SK-N-SH (cell line): ENCODE measurements at regions not wholly inside any gene's neighbourhood (a gene's known extent, or its start where the extent isn't known, plus 50 kb on each side); places are given as distances from the start of the nearest gene placed in this dataset.

Source experiments
- CTCF ChIA-PET: fragments of 300-600, 350-600 bp; formaldehyde crosslinking; extraction: SDS; loops from one replicate; lab custom pipeline; 2021; lab: Yijun Ruan, JAX
- POLR2A ChIA-PET: fragments of 350-600 bp; sonication (Branson Sonifier 250); formaldehyde crosslinking; extraction: SDS; loops from one replicate; lab custom pipeline; 2020; ENCODE audit warnings: antibody characterized with exemption, inconsistent platforms; lab: Yijun Ruan, JAX
- DNase-seq: peaks from one replicate; pipeline ENCODE4 v3.0.0; 2012
- H2AFZ ChIP-seq: fragments of 200-600 bp; sonication (generic); 2 replicates; pipeline ENCODE4 v1.8.1; 2016; ENCODE audit warnings: antibody characterized with exemption, mild to moderate bottlenecking, low read depth
- H3F3A ChIP-seq: fragments of 200-600 bp; sonication (generic); replicated peaks from 2 replicates; pipeline ENCODE3; 2016; ENCODE audit warnings: antibody characterized with exemption, mild to moderate bottlenecking; ENCODE audit not compliant: insufficient read depth
- H3K27ac ChIP-seq, 2 experiments: fragments of 200-500 bp in 1 of 2; fragments of 200-600 bp in 1 of 2; sonication (Bioruptor generic) in 1 of 2; sonication (generic), shearing (Covaris generic) in 1 of 2; 2 replicates each; pipeline versions ENCODE4 v1.5.1 to v1.6.1; 2014 to 2016; ENCODE audit warnings: low read depth in 2 of 2, inconsistent platforms in 1 of 2, low read length in 1 of 2, mild to moderate bottlenecking in 1 of 2, mixed read lengths in 1 of 2
- H3K27me3 ChIP-seq: fragments of 200-600 bp; sonication (generic), shearing (Covaris generic); 2 replicates; pipeline ENCODE4 v1.6.1; 2016; ENCODE audit warnings: mixed run types; ENCODE audit not compliant: insufficient read depth
- H3K36me3 ChIP-seq, 2 experiments: fragments of 200-500 bp in 1 of 2; fragments of 200-600 bp in 1 of 2; sonication (Bioruptor generic) in 1 of 2; sonication (generic) in 1 of 2; replicated peaks in 1 of 2; 2 replicates each; pipeline versions ENCODE3 to v1.5.1; 2014 to 2016; ENCODE audit warnings: low read length in 1 of 2, mild to moderate bottlenecking in 1 of 2; ENCODE audit not compliant: insufficient read depth in 2 of 2, control insufficient read depth in 1 of 2
- H3K4me1 ChIP-seq, 2 experiments: fragments of 200-500 bp in 1 of 2; fragments of 200-600 bp in 1 of 2; sonication (Bioruptor generic) in 1 of 2; sonication (generic), shearing (Covaris generic) in 1 of 2; 2 replicates each; pipeline versions ENCODE4 v1.5.1 to v1.6.1; 2014 to 2016; ENCODE audit warnings: low read depth in 1 of 2, low read length in 1 of 2, mixed run types in 1 of 2; ENCODE audit not compliant: insufficient read depth in 2 of 2, control insufficient read depth in 1 of 2
- H3K4me2 ChIP-seq: fragments of 200-600 bp; sonication (generic), shearing (Covaris generic); 2 replicates; pipeline ENCODE4 v1.6.1; 2017; ENCODE audit warnings: mixed run types
- H3K4me3 ChIP-seq, 2 experiments: fragments of 200-500 bp in 1 of 2; fragments of 200-600 bp in 1 of 2; sonication (Bioruptor generic) in 1 of 2; sonication (generic), shearing (Covaris generic) in 1 of 2; 2 replicates each; pipeline versions ENCODE4 v1.5.1 to v1.8.1; 2014 to 2016; ENCODE audit warnings: low read depth in 2 of 2, inconsistent platforms in 1 of 2, low read length in 1 of 2, mild to moderate bottlenecking in 1 of 2, mixed read lengths in 1 of 2, moderate library complexity in 1 of 2
- H3K79me2 ChIP-seq: fragments of 200-600 bp; sonication (generic); 2 replicates; pipeline ENCODE4 v1.8.1; 2017; ENCODE audit warnings: mild to moderate bottlenecking; ENCODE audit not compliant: insufficient read depth
- H3K9ac ChIP-seq: fragments of 200-600 bp; sonication (generic); 2 replicates; pipeline ENCODE4 v1.6.1; 2017; ENCODE audit warnings: mixed run types
- H3K9me2 ChIP-seq: fragments of 200-600 bp; sonication (generic); 2 replicates; pipeline ENCODE4 v1.6.1; 2017; ENCODE audit warnings: mixed run types
- H3K9me3 ChIP-seq: fragments of 200-600 bp; sonication (generic); 2 replicates; pipeline ENCODE4 v1.6.1; 2017; ENCODE audit warnings: mixed run types, mild to moderate bottlenecking, moderate library complexity
- H4K20me1 ChIP-seq: fragments of 200-600 bp; sonication (generic); 2 replicates; pipeline ENCODE4 v1.6.1; 2017; ENCODE audit warnings: mild to moderate bottlenecking, mixed run types; ENCODE audit not compliant: insufficient read depth
- CHD2 ChIP-seq: fragments of 150-350 bp; IDR thresholded peaks from 2 replicates; pipeline ENCODE4 v1.6.1; 2018; ENCODE audit warnings: low read length; ENCODE audit not compliant: partially characterized antibody
- CTCF ChIP-seq: fragments of 200-600 bp; sonication (generic); IDR thresholded peaks from 2 replicates; pipeline ENCODE4 v1.6.1; 2017; ENCODE audit warnings: antibody characterized with exemption, mild to moderate bottlenecking, moderate library complexity
- ELF1 ChIP-seq: IDR thresholded peaks from 2 replicates; pipeline ENCODE4 v1.4.0; 2012
- EZH2phosphoT487 ChIP-seq: fragments of 200-600 bp; sonication (generic); IDR thresholded peaks from 2 replicates; pipeline ENCODE4 v1.6.1; 2017; ENCODE audit warnings: low read depth, mixed run types, mild to moderate bottlenecking, antibody characterized with exemption, moderate library complexity, borderline replicate concordance
- FOSL2 ChIP-seq: IDR thresholded peaks from 2 replicates; pipeline ENCODE4 v1.4.0; 2012; ENCODE audit warnings: low read depth, mild to moderate bottlenecking, moderate library complexity, borderline replicate concordance
- FOXJ3 ChIP-seq: sonication (generic); formaldehyde crosslinking; IDR thresholded peaks from 2 replicates; pipeline ENCODE4 v1.5.1; 2020; ENCODE audit warnings: mild to moderate bottlenecking, missing genetic modification reagents
- GATA2 ChIP-seq: sonication (generic); formaldehyde crosslinking; IDR thresholded peaks from 2 replicates; pipeline ENCODE4 v1.5.0; 2020; ENCODE audit warnings: mild to moderate bottlenecking, missing genetic modification reagents
- JUND ChIP-seq: IDR thresholded peaks from 2 replicates; pipeline ENCODE4 v1.4.0; 2012
- MEF2A ChIP-seq: IDR thresholded peaks from 2 replicates; pipeline ENCODE4 v1.4.0; 2012; ENCODE audit warnings: low read depth, borderline replicate concordance
- MXI1 ChIP-seq: IDR thresholded peaks from 2 replicates; pipeline ENCODE4 v1.6.1; 2012; ENCODE audit warnings: mild to moderate bottlenecking, low read depth, low read length, improper control_type of control experiment
- NFIC ChIP-seq: IDR thresholded peaks from 2 replicates; pipeline ENCODE4 v1.4.0; 2012; ENCODE audit warnings: borderline replicate concordance
- NRF1 ChIP-seq: IDR thresholded peaks from 2 replicates; pipeline ENCODE4 v1.6.1; 2012; ENCODE audit warnings: low read depth, mild to moderate bottlenecking, low read length
- POLR2AphosphoS5 ChIP-seq: IDR thresholded peaks from 2 replicates; pipeline ENCODE4 v1.6.1; 2012; ENCODE audit warnings: low read depth, low read length
- RAD21 ChIP-seq: IDR thresholded peaks from 2 replicates; pipeline ENCODE4 v1.6.1; 2012; ENCODE audit warnings: mild to moderate bottlenecking, low read length
- TAF1 ChIP-seq: IDR thresholded peaks from 2 replicates; pipeline ENCODE4 v1.6.1; 2012; ENCODE audit warnings: low read depth, mild to moderate bottlenecking, low read length, moderate library complexity, borderline replicate concordance
- TCF12 ChIP-seq: IDR thresholded peaks from 2 replicates; pipeline ENCODE4 v1.4.0; 2012
- USF2 ChIP-seq: fragments of 150-350 bp; IDR thresholded peaks from 2 replicates; pipeline ENCODE4 v1.6.1; 2017; ENCODE audit warnings: antibody characterized with exemption, low read length, low read depth, borderline replicate concordance
- YY1 ChIP-seq: IDR thresholded peaks from 2 replicates; pipeline ENCODE4 v1.4.0; 2012; ENCODE audit warnings: low read depth, mild to moderate bottlenecking
- ZBTB33 ChIP-seq: IDR thresholded peaks from 2 replicates; pipeline ENCODE4 v1.4.0; 2012; ENCODE audit warnings: low read depth, borderline replicate concordance
- WGBS: methylation state at CpG from one replicate; pipeline ENCODE4 v1.1.6; 2017; ENCODE audit warnings: low lambda C conversion rate; 5-methylcytosine and 5-hydroxymethylcytosine counted together
- TF ChIP-seq, protein P1 (sequence below): IDR thresholded peaks from 2 replicates; pipeline ENCODE4 v1.4.0; 2012; ENCODE audit warnings: low read depth, borderline replicate concordance
- TF ChIP-seq, protein P2 (sequence below): fragments of 150-350 bp; IDR thresholded peaks from 2 replicates; pipeline ENCODE4 v1.6.1; 2016; ENCODE audit warnings: mild to moderate bottlenecking, low read depth, low read length

- Histone ChIP-seq H3K79me2 (no peaks in the 10 kb centered on the region), H4K20me1 (no peaks in the 10 kb centered on the region), H3K4me3 (no peak overlapping the region), H3K27me3 (no peaks in the 10 kb centered on the region), H3K4me2 (no peak overlapping the region), H3F3A (no peaks in the 10 kb centered on the region), H3K9me3 (no peaks in the 10 kb centered on the region), H3K4me1 (peaks cover 0 to 38% of the 10 kb centered on the region in 2 experiments; a peak in 2 of 4 replicates), H3K9ac (no peak overlapping the region), H3K27ac (no peak overlapping the region; a peak in 1 of 4 replicates), H2AFZ (no peak overlapping the region), H3K36me3 (no peaks in the 10 kb centered on the region), H3K9me2 (no peaks in the 10 kb centered on the region)
- 75% methylated on average over 7 of the region's 8 CpGs for WGBS
- CTCF ChIA-PET, result interaction anchor here (0.9 to 1.1 kb wide), 2 partner anchors 19 to 22 kb away, joined by 4 to 5 read pairs; no protein-coding TSS in a partner anchor
- POLR2A ChIA-PET, result no interaction called here
- DNase-seq, result no peak
- TF ChIP-seq NFIC (no peak), FOSL2 (no peak), YY1 (no peak), FOXJ3 (CRISPR knock-in tag) (no peak), POLR2AphosphoS5 (no peak), ELF1 (no peak), JUND (no peak), MEF2A (no peak), TCF12 (no peak), RAD21 (no peak), EZH2phosphoT487 (no peak), TAF1 (no peak), CHD2 (no peak), USF2 (no peak), MXI1 (no peak)
- TF ChIP-seq, protein P1, sequence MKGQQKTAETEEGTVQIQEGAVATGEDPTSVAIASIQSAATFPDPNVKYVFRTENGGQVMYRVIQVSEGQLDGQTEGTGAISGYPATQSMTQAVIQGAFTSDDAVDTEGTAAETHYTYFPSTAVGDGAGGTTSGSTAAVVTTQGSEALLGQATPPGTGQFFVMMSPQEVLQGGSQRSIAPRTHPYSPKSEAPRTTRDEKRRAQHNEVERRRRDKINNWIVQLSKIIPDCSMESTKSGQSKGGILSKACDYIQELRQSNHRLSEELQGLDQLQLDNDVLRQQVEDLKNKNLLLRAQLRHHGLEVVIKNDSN, result no peak
- TF ChIP-seq, all 33 proteins: peak for 0
Measured at GRCh38 chr20:58005581-58006345, 222.7 kb downstream of the ANKRD60 start.

DNA sequence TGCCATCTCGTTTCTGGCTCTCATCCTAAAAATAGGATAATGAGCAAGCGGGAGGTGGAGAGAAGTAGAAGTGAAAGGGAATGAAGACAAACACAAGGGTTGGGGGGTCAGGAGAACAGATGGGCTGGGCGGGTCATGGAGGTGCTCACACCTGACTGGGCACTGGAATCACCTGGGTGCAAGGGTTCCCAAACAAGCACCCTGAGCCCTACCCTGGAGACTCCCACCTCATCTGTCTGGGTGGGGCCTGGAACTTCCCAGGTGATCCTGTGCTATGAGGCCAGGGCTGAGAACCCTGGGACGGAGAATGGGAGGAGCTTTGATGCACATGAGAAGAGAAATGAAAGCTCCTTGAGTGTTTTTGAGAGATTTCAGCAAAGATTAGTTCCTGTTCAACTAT is 223.6 kb downstream of the ANKRD60 start:
- H3K27ac ChIP-seq, result peak overlapping the region in 1 of 2 experiments; percentile 14; a peak in 1 of 4 replicates
- 79% methylated on average over 4 of the region's 4 CpGs for WGBS
- POLR2A ChIA-PET, result no interaction called here
- TF ChIP-seq MEF2A (no peak), FOXJ3 (CRISPR knock-in tag) (no peak), NRF1 (no peak), RAD21 (no peak), CHD2 (no peak), TAF1 (no peak), FOSL2 (no peak), JUND (no peak), ELF1 (no peak), GATA2 (CRISPR knock-in tag) (no peak), CTCF (no peak), ZBTB33 (no peak)
- TF ChIP-seq, protein P2, sequence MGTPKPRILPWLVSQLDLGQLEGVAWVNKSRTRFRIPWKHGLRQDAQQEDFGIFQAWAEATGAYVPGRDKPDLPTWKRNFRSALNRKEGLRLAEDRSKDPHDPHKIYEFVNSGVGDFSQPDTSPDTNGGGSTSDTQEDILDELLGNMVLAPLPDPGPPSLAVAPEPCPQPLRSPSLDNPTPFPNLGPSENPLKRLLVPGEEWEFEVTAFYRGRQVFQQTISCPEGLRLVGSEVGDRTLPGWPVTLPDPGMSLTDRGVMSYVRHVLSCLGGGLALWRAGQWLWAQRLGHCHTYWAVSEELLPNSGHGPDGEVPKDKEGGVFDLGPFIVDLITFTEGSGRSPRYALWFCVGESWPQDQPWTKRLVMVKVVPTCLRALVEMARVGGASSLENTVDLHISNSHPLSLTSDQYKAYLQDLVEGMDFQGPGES, result no peak

More for the DNA sequence above, 223.6 kb downstream of the ANKRD60 start:
- DNase-seq, result no peak
- H3K4me2 ChIP-seq, result no peak overlapping the region
- H3F3A ChIP-seq, result no peaks in the 10 kb centered on the region
- H3K9me2 ChIP-seq, result no peaks in the 10 kb centered on the region
- no peak overlapping the region for H3K9ac ChIP-seq
- H3K36me3 ChIP-seq, result no peaks in the 10 kb centered on the region
- peaks cover 0 to 45% of the 10 kb centered on the region in 2 experiments; a peak in 2 of 4 replicates for H3K4me1 ChIP-seq
- no peaks in the 10 kb centered on the region for H3K9me3 ChIP-seq
- no peaks in the 10 kb centered on the region for H3K27me3 ChIP-seq
- H2AFZ ChIP-seq, result no peak overlapping the region
- CTCF ChIA-PET, result no interaction called here
- H4K20me1 ChIP-seq, result no peaks in the 10 kb centered on the region
- no peak overlapping the region for H3K4me3 ChIP-seq
- H3K79me2 ChIP-seq, result no peaks in the 10 kb centered on the region
